ENCODE measurements at regions not wholly inside any gene's neighbourhood (a gene's known extent, or its start where the extent isn't known, plus 50 kb on each side); places are given as distances from the start of the nearest gene placed in this dataset.
A peak's percentile ranks its signal among the peaks of the same experiment; 100 is the strongest.
"Not testable (repeated sequence)": the region's sequence is repeated elsewhere in the genome, so short reads cannot be mapped to it uniquely, and the experiment has no call there.

- DNase-seq (ENCODE audit: low read depth, low spot score): no peak
These were observed 96.9 kb upstream of the SGK1 start for GRCh38 chr6:134414793-134415192.

- DNase-seq (ENCODE audit: low read depth, low spot score): no peak
These were observed 95.3 kb upstream of the SGK1 start for GRCh38 chr6:134413241-134413643.

- DNase-seq (ENCODE audit: low read depth, low spot score): no peak
These were observed 92.6 kb upstream of the SGK1 start for GRCh38 chr6:134410541-134410940.

- DNase-seq (ENCODE audit: low read depth, low spot score): no peak
These were observed 89.9 kb upstream of the SGK1 start for GRCh38 chr6:134407791-134408190.

- no peak for DNase-seq (ENCODE audit: low read depth, low spot score)
These were observed 88.4 kb upstream of the SGK1 start for GRCh38 chr6:134406311-134406710.

- DNase-seq (ENCODE audit: low read depth, low spot score): no peak
These were observed 87.6 kb upstream of the SGK1 start for GRCh38 chr6:134405386-134406087.

GRCh38 chr6:134403312-134403711 lies 85.4 kb upstream of the SGK1 start:
- DNase-seq (ENCODE audit: low read depth, low spot score): not testable (repeated sequence)

- DNase-seq (ENCODE audit: low read depth, low spot score): no peak
These were observed 84.6 kb upstream of the SGK1 start for GRCh38 chr6:134402372-134402984.

GRCh38 chr6:134400941-134401340 lies 83.0 kb upstream of the SGK1 start:
- DNase-seq (ENCODE audit: low read depth, low spot score): no peak

GRCh38 chr6:134398453-134398852 lies 80.5 kb upstream of the SGK1 start:
- DNase-seq (ENCODE audit: low read depth, low spot score): no peak

- no peak for DNase-seq (ENCODE audit: low read depth, low spot score)
These were observed 79.8 kb upstream of the SGK1 start for GRCh38 chr6:134397676-134398075.

GRCh38 chr6:134394905-134395304 lies 77.0 kb upstream of the SGK1 start:
- no peak for DNase-seq (ENCODE audit: low read depth, low spot score)

GRCh38 chr6:134394208-134394607 lies 76.3 kb upstream of the SGK1 start:
- no peak for DNase-seq (ENCODE audit: low read depth, low spot score)

GRCh38 chr6:134391205-134391604 lies 73.3 kb upstream of the SGK1 start:
- DNase-seq (ENCODE audit: low read depth, low spot score): no peak

- no peak for DNase-seq (ENCODE audit: low read depth, low spot score)
These were observed 71.7 kb upstream of the SGK1 start for GRCh38 chr6:134389658-134390057.

GRCh38 chr6:134389129-134389528 lies 71.2 kb upstream of the SGK1 start:
- no peak for DNase-seq (ENCODE audit: low read depth, low spot score)

- not testable (repeated sequence) for DNase-seq (ENCODE audit: low read depth, low spot score)
These were observed 68.6 kb upstream of the SGK1 start for GRCh38 chr6:134386482-134386881.

GRCh38 chr6:134381959-134382358 lies 64.0 kb upstream of the SGK1 start:
- peak; percentile 49 for DNase-seq (ENCODE audit: low read depth, low spot score)

- DNase-seq (ENCODE audit: low read depth, low spot score): no peak
These were observed 61.7 kb upstream of the SGK1 start for GRCh38 chr6:134379599-134379998.

- no peak for DNase-seq (ENCODE audit: low read depth, low spot score)
These were observed 61.2 kb upstream of the SGK1 start for GRCh38 chr6:134379076-134379475.

- DNase-seq (ENCODE audit: low read depth, low spot score): no peak
These were observed 60.5 kb upstream of the SGK1 start for GRCh38 chr6:134378426-134378825.

- no peak for DNase-seq (ENCODE audit: low read depth, low spot score)
These were observed 58.9 kb upstream of the SGK1 start for GRCh38 chr6:134376785-134377184.

- no peak for DNase-seq (ENCODE audit: low read depth, low spot score)
These were observed 57.3 kb upstream of the SGK1 start for GRCh38 chr6:134375220-134375580.
